ENCODE measurements at regions not wholly inside any gene's neighbourhood (a gene's known extent, or its start where the extent isn't known, plus 50 kb on each side); places are given as distances from the start of the nearest gene placed in this dataset.

GRCh38 chr6:159594106-159594749 is 98.8 kb downstream of the SOD2 start:
- TF ChIP-seq CTCF (conservative IDR thresholded peaks at IDR 0.05; ENCODE audit: low read length) = no peak
- no peak for TF ChIP-seq EZH2phosphoT487 (IDR thresholded peaks at IDR 0.05; ENCODE audit: borderline replicate concordance, low read depth, low read length)
- ChIA-PET POLR2A (interaction anchor here (0.6 to 1.6 kb wide), 5 partner anchors 11 to 140 kb away, joined by 3 to 4 read pairs (median 3); no protein-coding TSS in a partner anchor), CTCF (ENCODE audit: unreplicated experiment) (no interaction called here)
- Histone ChIP-seq H3K4me2 (ENCODE audit: low read length) (no peak overlapping the region), H3K9me2 (ENCODE audit: insufficient read depth, low read length) (no peaks in the 10 kb centered on the region), H3K36me3 (ENCODE audit: insufficient read depth, low read length) (no peaks in the 10 kb centered on the region), H3K9me3 (ENCODE audit: low read length) (no peaks in the 10 kb centered on the region), H3K79me2 (ENCODE audit: insufficient read depth, low read depth, low read length) (no peaks in the 10 kb centered on the region), H3K4me1 (ENCODE audit: insufficient read depth, low read length, poor library complexity, severe bottlenecking) (no peaks in the 10 kb centered on the region), H4K20me1 (ENCODE audit: insufficient read depth, low read length) (no peaks in the 10 kb centered on the region), H3K27ac (ENCODE audit: low read depth, low read length, poor library complexity, severe bottlenecking) (no peak overlapping the region), H3K4me3 (ENCODE audit: low read depth, low read length, poor library complexity, severe bottlenecking) (no peak overlapping the region), H2AFZ (ENCODE audit: low read length) (no peak overlapping the region)
- DNase-seq (ENCODE audit: low spot score) = no peak
- BruUV-seq (replicated peaks) = no TSS peak
- intact Hi-C loops (cut with micrococcal nuclease; ENCODE audit: unreplicated experiment) = no loop called here

- intact Hi-C loops (cut with micrococcal nuclease; ENCODE audit: unreplicated experiment) = no loop called here
- Histone ChIP-seq H3K4me3 (ENCODE audit: low read depth, low read length, poor library complexity, severe bottlenecking) (no peak overlapping the region), H3K36me3 (ENCODE audit: insufficient read depth, low read length) (no peaks in the 10 kb centered on the region), H3K9me3 (ENCODE audit: low read length) (no peaks in the 10 kb centered on the region), H3K79me2 (ENCODE audit: insufficient read depth, low read depth, low read length) (no peaks in the 10 kb centered on the region), H2AFZ (ENCODE audit: low read length) (no peak overlapping the region), H3K4me2 (ENCODE audit: low read length) (no peak overlapping the region), H3K4me1 (ENCODE audit: insufficient read depth, low read length, poor library complexity, severe bottlenecking) (no peaks in the 10 kb centered on the region), H4K20me1 (ENCODE audit: insufficient read depth, low read length) (no peaks in the 10 kb centered on the region), H3K27ac (ENCODE audit: low read depth, low read length, poor library complexity, severe bottlenecking) (no peak overlapping the region), H3K9me2 (ENCODE audit: insufficient read depth, low read length) (no peaks in the 10 kb centered on the region)
- no TSS peak for BruUV-seq (replicated peaks)
- TF ChIP-seq CTCF (conservative IDR thresholded peaks at IDR 0.05; ENCODE audit: low read length) = no peak
- TF ChIP-seq EZH2phosphoT487 (IDR thresholded peaks at IDR 0.05; ENCODE audit: borderline replicate concordance, low read depth, low read length) = no peak
- CTCF ChIA-PET (ENCODE audit: unreplicated experiment) = no interaction called here
- POLR2A ChIA-PET = no interaction called here
- no peak for DNase-seq (ENCODE audit: low spot score)
Measured at GRCh38 chr6:159590835-159591234, 102.2 kb downstream of the SOD2 start.

- H3K79me2 ChIP-seq (ENCODE audit: insufficient read depth, low read depth, low read length) = no peaks in the 10 kb centered on the region
- intact Hi-C loops (cut with micrococcal nuclease; ENCODE audit: unreplicated experiment) = no loop called here
- no TSS peak for BruUV-seq (replicated peaks)
Measured at GRCh38 chr6:159586684-159587083, 106.4 kb downstream of the SOD2 start.

More at GRCh38 chr6:159586684-159587083, 106.4 kb downstream of the SOD2 start:
- Histone ChIP-seq H3K27ac (ENCODE audit: low read depth, low read length, poor library complexity, severe bottlenecking) (no peak overlapping the region), H2AFZ (ENCODE audit: low read length) (no peak overlapping the region), H3K4me3 (ENCODE audit: low read depth, low read length, poor library complexity, severe bottlenecking) (no peak overlapping the region), H4K20me1 (ENCODE audit: insufficient read depth, low read length) (no peaks in the 10 kb centered on the region), H3K4me1 (ENCODE audit: insufficient read depth, low read length, poor library complexity, severe bottlenecking) (no peaks in the 10 kb centered on the region), H3K9me3 (ENCODE audit: low read length) (no peaks in the 10 kb centered on the region), H3K9me2 (ENCODE audit: insufficient read depth, low read length) (no peaks in the 10 kb centered on the region), H3K36me3 (ENCODE audit: insufficient read depth, low read length) (no peaks in the 10 kb centered on the region), H3K4me2 (ENCODE audit: low read length) (no peak overlapping the region)
- no peak for DNase-seq (ENCODE audit: low spot score)
- POLR2A ChIA-PET = interaction anchor here (0.5 to 0.6 kb wide), 3 partner anchors 9 to 794 kb away, joined by 3 to 4 read pairs (median 3); no protein-coding TSS in a partner anchor
- TF ChIP-seq CTCF (conservative IDR thresholded peaks at IDR 0.05; ENCODE audit: low read length) (no peak), EZH2phosphoT487 (IDR thresholded peaks at IDR 0.05; ENCODE audit: borderline replicate concordance, low read depth, low read length) (no peak)
- CTCF ChIA-PET (ENCODE audit: unreplicated experiment) = no interaction called here

Measured in OCI-LY7 (cell line).